ENCODE measurements at regions not wholly inside any gene's neighbourhood (a gene's known extent, or its start where the extent isn't known, plus 50 kb on each side); places are given as distances from the start of the nearest gene placed in this dataset.

GRCh38 chr6:55954436-55954835 lies 79.0 kb upstream of the BMP5 start:
- no peak for TF ChIP-seq CTCF (IDR thresholded peaks at IDR 0.05; ENCODE audit: low read depth, low read length)
- TF ChIP-seq EZH2phosphoT487 (IDR thresholded peaks at IDR 0.05; ENCODE audit: low read depth): no peak

Data from OCI-LY3 (cell line).